SK-MEL-5 (cell line): ENCODE measurements at regions not wholly inside any gene's neighbourhood (a gene's known extent, or its start where the extent isn't known, plus 50 kb on each side); places are given as distances from the start of the nearest gene placed in this dataset.

Experiments
- DNase-seq: peaks from one replicate; pipeline ENCODE4 v3.0.0-alpha.2; 2016; ENCODE audit warnings: low read depth, low spot score
- in situ Hi-C: cut with HindIII; loops from 2 replicates; pipeline ENCODE4 v1.10.0; 2016; ENCODE audit warnings: low sequenced_read_pairs, high pct_unique_total_duplicates, low pct_unique_long_range_greater_than_20kb

- DNase-seq, result no peak
- in situ Hi-C loops, result no loop called here
Measured at GRCh38 chr1:30028283-30028682, 695.1 kb downstream of the MATN1 start.

GRCh38 chr1:30027247-30027646 lies 696.1 kb downstream of the MATN1 start:
- DNase-seq, result no peak
- in situ Hi-C loops, result no loop called here

- in situ Hi-C loops, result no loop called here
- no peak for DNase-seq
Measured at GRCh38 chr1:30024411-30025195, 698.8 kb downstream of the MATN1 start.

GRCh38 chr1:30023339-30024022 lies 699.9 kb downstream of the MATN1 start:
- DNase-seq, result no peak
- in situ Hi-C loops, result no loop called here

- no peak for DNase-seq
- in situ Hi-C loops, result no loop called here
Measured at GRCh38 chr1:30014031-30014430, 709.4 kb downstream of the MATN1 start.

GRCh38 chr1:30012455-30013440 lies 710.6 kb downstream of the MATN1 start:
- no peak for DNase-seq
- in situ Hi-C loops, result no loop called here

GRCh38 chr1:30011970-30012369 lies 711.4 kb downstream of the MATN1 start:
- in situ Hi-C loops, result no loop called here
- DNase-seq, result no peak

- no peak for DNase-seq
- in situ Hi-C loops, result no loop called here
Measured at GRCh38 chr1:30010506-30011106, 712.8 kb downstream of the MATN1 start.

GRCh38 chr1:30009720-30010119 lies 713.7 kb downstream of the MATN1 start:
- in situ Hi-C loops, result no loop called here
- no peak for DNase-seq

- no peak for DNase-seq
- in situ Hi-C loops, result no loop called here
Measured at GRCh38 chr1:30008998-30009657, 714.3 kb downstream of the MATN1 start.

- in situ Hi-C loops, result no loop called here
- DNase-seq, result no peak
Measured at GRCh38 chr1:30008372-30008997, 714.9 kb downstream of the MATN1 start.

- no peak for DNase-seq
- in situ Hi-C loops, result no loop called here
Measured at GRCh38 chr1:30005972-30006619, 717.3 kb downstream of the MATN1 start.

GRCh38 chr1:30001732-30002039 lies 721.7 kb downstream of the MATN1 start:
- DNase-seq, result no peak
- in situ Hi-C loops, result no loop called here

- in situ Hi-C loops, result no loop called here
- DNase-seq, result no peak
Measured at GRCh38 chr1:30001011-30001731, 722.2 kb downstream of the MATN1 start.

- no peak for DNase-seq
- in situ Hi-C loops, result no loop called here
Measured at GRCh38 chr1:30000266-30000665, 723.1 kb downstream of the MATN1 start.

GRCh38 chr1:29999595-29999994 lies 723.8 kb downstream of the MATN1 start:
- DNase-seq, result no peak
- in situ Hi-C loops, result no loop called here
